ENCODE measurements at regions not wholly inside any gene's neighbourhood (a gene's known extent, or its start where the extent isn't known, plus 50 kb on each side); places are given as distances from the start of the nearest gene placed in this dataset.

DNA sequence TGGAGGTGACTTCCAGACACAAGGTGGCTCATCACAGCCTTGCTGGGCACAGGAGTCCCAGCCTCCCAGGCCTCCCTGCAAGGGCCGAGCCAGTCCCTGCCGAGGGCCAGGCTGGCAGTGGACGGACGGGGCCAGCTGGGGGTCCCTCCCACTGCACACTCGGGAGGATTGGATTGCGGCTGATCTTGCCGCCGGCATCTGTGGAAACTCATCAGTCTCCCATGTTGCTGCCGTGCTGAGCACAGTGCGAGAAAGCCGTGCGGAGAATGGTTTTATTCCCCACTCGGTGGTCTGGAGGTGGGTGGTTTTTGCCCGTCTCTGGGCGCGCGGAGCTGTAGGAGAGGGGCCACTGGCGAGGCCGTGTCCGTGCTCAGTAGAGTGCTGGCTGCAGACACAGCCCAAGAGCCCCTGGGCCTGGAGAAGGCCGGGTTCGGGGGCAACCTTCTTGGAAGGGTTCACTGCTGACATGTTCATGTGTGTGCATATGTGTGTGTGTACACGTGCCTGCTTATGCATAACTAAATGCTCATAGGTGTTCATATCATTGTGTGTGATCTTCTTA, 1246.4 kb downstream of the BRD1 start:
- FAIRE-seq, result no peak
- no peak for DNase-seq (ENCODE audit: insufficient read length, low spot score)
- TF ChIP-seq, protein P1, sequence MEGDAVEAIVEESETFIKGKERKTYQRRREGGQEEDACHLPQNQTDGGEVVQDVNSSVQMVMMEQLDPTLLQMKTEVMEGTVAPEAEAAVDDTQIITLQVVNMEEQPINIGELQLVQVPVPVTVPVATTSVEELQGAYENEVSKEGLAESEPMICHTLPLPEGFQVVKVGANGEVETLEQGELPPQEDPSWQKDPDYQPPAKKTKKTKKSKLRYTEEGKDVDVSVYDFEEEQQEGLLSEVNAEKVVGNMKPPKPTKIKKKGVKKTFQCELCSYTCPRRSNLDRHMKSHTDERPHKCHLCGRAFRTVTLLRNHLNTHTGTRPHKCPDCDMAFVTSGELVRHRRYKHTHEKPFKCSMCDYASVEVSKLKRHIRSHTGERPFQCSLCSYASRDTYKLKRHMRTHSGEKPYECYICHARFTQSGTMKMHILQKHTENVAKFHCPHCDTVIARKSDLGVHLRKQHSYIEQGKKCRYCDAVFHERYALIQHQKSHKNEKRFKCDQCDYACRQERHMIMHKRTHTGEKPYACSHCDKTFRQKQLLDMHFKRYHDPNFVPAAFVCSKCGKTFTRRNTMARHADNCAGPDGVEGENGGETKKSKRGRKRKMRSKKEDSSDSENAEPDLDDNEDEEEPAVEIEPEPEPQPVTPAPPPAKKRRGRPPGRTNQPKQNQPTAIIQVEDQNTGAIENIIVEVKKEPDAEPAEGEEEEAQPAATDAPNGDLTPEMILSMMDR (IDR thresholded peaks at IDR 0.05; ENCODE audit: insufficient read depth, missing control alignments), result no peak

DNA sequence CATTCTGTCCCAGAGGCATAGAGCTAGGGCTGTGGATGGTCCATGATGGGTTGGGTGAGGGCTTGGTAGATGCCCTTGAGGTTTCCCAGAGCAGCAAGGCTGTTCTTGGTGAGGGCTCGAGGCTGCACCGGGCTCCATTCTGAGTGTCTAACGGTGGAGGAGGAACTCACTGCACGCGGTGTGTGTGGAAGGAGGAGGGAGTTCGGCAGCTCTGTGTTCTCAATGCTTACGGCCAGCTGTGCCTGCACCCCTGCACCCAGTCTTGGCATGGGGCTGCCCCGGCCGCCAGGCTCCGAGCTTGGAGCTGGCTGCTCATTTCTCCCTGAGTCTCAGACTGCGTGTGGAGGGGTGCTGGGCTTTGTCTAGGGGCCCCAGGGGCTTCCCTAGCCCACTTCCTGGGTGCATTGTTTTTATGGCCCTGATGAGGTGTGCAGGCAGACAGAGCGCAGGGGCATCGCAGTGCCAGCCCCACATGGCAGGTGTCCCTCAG, 1247.1 kb downstream of the BRD1 start:
- TF ChIP-seq, protein P1 (IDR thresholded peaks at IDR 0.05; ENCODE audit: insufficient read depth, missing control alignments), result no peak
- DNase-seq (ENCODE audit: insufficient read length, low spot score), result no peak
- no peak for FAIRE-seq

DNA sequence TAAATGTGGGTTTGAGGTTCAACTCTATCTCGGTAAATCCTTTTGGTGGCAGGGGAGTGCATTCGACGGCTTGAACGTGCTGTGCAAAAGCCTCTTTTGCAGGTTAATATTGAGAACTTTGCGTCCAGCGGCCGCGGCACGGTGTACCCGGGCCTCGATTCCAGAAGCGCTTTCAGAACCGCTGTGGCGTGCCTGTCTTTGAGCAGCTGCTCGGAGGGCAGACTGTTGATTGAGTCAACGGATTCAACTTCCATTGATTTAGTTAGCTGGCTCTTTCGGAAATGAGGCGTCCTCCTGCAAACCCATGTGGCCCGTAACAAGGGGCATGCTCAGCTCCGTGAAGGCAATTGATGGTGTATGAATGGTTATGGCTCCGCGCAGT, 1247.8 kb downstream of the BRD1 start:
- no peak for DNase-seq (ENCODE audit: insufficient read length, low spot score)
- FAIRE-seq, result no peak
- TF ChIP-seq, protein P1 (IDR thresholded peaks at IDR 0.05; ENCODE audit: insufficient read depth, missing control alignments), result no peak

DNA sequence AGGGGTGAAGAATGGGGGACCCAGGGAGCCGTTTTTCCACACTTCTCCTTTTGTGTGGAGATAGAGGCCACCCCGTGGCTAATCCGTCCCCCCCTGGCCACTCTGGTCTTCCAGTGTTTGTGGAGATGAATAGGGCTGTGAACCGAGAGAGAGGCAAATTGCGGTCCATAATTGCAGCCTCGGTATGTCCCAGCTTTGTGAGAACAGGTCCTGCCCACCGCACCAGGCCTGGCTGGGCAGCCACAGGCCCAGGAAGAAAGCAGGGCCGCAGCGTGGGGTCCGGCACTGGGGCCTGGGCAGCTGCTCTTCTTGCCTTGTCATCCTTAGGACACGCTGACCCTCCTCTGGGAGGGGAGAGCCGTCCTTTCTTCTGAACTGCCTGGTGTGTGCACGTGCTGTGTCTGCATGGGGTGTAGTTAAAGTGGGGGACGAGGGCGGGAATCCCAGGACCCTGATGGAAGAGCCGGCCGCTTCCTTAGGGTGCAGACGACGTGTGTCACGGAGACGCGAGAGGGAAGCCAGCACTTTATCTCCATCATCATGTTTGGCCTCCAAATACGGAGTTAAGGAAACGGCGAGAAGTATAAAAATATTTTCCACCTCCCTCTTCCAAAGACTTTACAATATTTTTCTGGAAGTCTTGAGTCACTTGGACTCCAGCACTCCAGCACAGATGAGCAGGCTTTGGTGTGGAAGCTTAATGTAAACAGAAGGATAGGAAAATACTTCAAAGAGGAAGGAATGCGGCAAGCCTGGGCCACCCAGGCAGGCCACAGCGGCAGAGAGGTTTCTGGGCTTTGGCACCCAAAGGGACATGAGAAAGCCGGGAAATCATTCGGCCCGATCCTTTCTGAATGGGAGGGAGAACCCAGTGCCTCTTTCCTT, 1248.4 kb downstream of the BRD1 start:
- DNase-seq (ENCODE audit: insufficient read length, low spot score), result no peak
- TF ChIP-seq, protein P1 (IDR thresholded peaks at IDR 0.05; ENCODE audit: insufficient read depth, missing control alignments), result no peak
- no peak for FAIRE-seq

DNA sequence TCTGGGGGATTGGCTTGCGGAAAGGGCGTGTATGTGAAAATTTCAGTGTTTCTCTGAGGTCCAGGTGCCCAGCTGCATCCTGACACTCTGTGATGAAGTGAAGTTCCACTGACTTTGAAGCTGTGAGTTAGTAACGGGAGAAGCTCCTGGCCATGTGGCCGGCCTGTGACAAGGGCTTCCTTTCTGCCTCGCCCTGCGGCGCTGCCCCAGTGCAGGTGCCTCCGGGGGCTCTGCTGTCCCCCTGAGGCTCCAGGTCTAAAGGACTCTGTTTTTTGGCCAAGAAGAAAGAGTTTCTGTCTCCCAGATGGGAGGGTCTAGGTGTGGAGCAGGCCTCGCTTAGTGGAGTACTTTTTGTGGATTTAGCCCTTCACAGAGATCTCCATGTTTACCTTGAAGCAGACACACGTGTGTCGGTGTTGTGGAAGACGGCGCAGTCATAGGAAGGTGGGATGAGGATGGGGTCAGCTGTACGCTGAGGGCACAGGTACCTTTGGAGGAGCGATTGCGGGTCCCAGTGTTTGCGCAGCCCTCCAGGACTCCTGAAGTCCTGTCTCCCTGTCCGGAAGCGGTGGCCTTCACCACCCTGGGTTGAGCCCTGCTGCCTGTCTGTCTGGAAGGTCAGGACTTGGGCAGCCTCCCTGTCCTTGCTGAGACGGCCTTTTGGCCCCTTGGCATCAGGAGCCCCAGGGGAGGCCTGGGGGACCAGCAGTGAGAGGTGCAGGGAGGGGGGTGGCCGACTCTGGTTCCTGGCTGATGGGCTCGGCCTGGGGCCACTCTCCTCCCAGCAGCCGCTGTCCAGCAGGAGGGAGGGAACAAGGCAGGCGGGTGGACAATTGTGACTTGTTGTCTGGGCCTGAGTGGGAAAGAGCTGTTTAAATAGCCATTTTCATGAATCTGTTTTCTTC, 1249.3 kb downstream of the BRD1 start:
- DNase-seq (ENCODE audit: insufficient read length, low spot score), result no peak
- TF ChIP-seq, protein P1 (IDR thresholded peaks at IDR 0.05; ENCODE audit: insufficient read depth, missing control alignments), result no peak
- FAIRE-seq, result no peak

DNA sequence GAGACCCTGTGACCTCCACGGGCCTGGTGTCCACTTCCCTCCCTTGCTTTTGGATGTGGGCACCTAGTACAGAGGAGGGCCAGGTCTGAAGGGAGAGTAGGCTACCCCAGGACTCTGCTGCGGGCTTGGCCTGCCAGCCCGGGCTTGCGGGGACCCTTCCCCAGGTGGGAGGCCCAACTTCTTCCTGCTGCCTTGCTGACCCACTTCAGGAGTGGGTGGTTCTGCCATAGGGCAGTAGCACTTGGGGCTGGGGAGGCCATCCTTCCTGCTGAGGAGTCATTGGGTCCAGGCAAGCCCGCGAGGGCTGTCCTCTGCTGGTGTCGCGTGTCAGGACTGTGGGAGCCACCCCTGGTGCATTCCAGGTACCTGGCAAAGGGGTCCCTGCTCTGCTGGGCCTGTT, 1250.0 kb downstream of the BRD1 start:
- DNase-seq (ENCODE audit: insufficient read length, low spot score) (no peak), FAIRE-seq (no peak)
- TF ChIP-seq, protein P1 (IDR thresholded peaks at IDR 0.05; ENCODE audit: insufficient read depth, missing control alignments), result no peak

Measured in D721Med (cell line).